ENCODE measurements at regions not wholly inside any gene's neighbourhood (a gene's known extent, or its start where the extent isn't known, plus 50 kb on each side); places are given as distances from the start of the nearest gene placed in this dataset.

- Histone ChIP-seq H3K36me3 (ENCODE audit: insufficient read depth, low read length, poor library complexity, severe bottlenecking) (no peaks in the 10 kb centered on the region), H3K4me1 (ENCODE audit: insufficient read depth, low read length, poor library complexity, severe bottlenecking) (no peaks in the 10 kb centered on the region), H3K27me3 (replicated peaks; ENCODE audit: insufficient read depth, low read depth, low read length, poor library complexity) (no peaks in the 10 kb centered on the region), H3K27ac (ENCODE audit: low read depth, low read length, poor library complexity, severe bottlenecking) (no peak overlapping the region), H3K9me3 (ENCODE audit: low read depth, low read length, poor library complexity, severe bottlenecking) (peaks cover 19% of the 10 kb centered on the region), H3K4me3 (ENCODE audit: low read depth, low read length, poor library complexity, severe bottlenecking) (no peak overlapping the region)
- intact Hi-C loops (cut with micrococcal nuclease; ENCODE audit: unreplicated experiment), result no loop called here
- POLR2A ChIA-PET (ENCODE audit: low non-redundant PET), result no interaction called here
- DNase-seq (ENCODE audit: low spot score), result no peak
- no TSS peak for BruUV-seq (replicated peaks)
- no peak for TF ChIP-seq CTCF (conservative IDR thresholded peaks at IDR 0.05; ENCODE audit: low read depth, low read length)
- TF ChIP-seq EZH2 (IDR thresholded peaks at IDR 0.05; ENCODE audit: borderline replicate concordance, low read depth, low read length, poor library complexity, severe bottlenecking), result no peak
- CTCF ChIA-PET, result no interaction called here
These were observed 552.5 kb upstream of the SALL3 start for GRCh38 chr18:78427081-78427480.

GRCh38 chr18:78429127-78430108, 550.2 kb upstream of the SALL3 start:
- ChIA-PET POLR2A (ENCODE audit: low non-redundant PET) (no interaction called here), CTCF (no interaction called here)
- Histone ChIP-seq H3K4me3 (ENCODE audit: low read depth, low read length, poor library complexity, severe bottlenecking) (no peak overlapping the region), H3K27me3 (replicated peaks; ENCODE audit: insufficient read depth, low read depth, low read length, poor library complexity) (no peaks in the 10 kb centered on the region), H3K27ac (ENCODE audit: low read depth, low read length, poor library complexity, severe bottlenecking) (no peak overlapping the region), H3K4me1 (ENCODE audit: insufficient read depth, low read length, poor library complexity, severe bottlenecking) (no peaks in the 10 kb centered on the region), H3K36me3 (ENCODE audit: insufficient read depth, low read length, poor library complexity, severe bottlenecking) (no peaks in the 10 kb centered on the region), H3K9me3 (ENCODE audit: low read depth, low read length, poor library complexity, severe bottlenecking) (peaks cover 28% of the 10 kb centered on the region)
- TF ChIP-seq EZH2 (IDR thresholded peaks at IDR 0.05; ENCODE audit: borderline replicate concordance, low read depth, low read length, poor library complexity, severe bottlenecking), result no peak
- no peak for TF ChIP-seq CTCF (conservative IDR thresholded peaks at IDR 0.05; ENCODE audit: low read depth, low read length)
- no TSS peak for BruUV-seq (replicated peaks)
- intact Hi-C loops (cut with micrococcal nuclease; ENCODE audit: unreplicated experiment), result no loop called here
- DNase-seq (ENCODE audit: low spot score), result no peak

- intact Hi-C loops (cut with micrococcal nuclease; ENCODE audit: unreplicated experiment), result no loop called here
- Histone ChIP-seq H3K9me3 (ENCODE audit: low read depth, low read length, poor library complexity, severe bottlenecking) (peaks cover 30% of the 10 kb centered on the region), H3K4me1 (ENCODE audit: insufficient read depth, low read length, poor library complexity, severe bottlenecking) (no peaks in the 10 kb centered on the region), H3K27me3 (replicated peaks; ENCODE audit: insufficient read depth, low read depth, low read length, poor library complexity) (no peaks in the 10 kb centered on the region), H3K4me3 (ENCODE audit: low read depth, low read length, poor library complexity, severe bottlenecking) (no peak overlapping the region), H3K27ac (ENCODE audit: low read depth, low read length, poor library complexity, severe bottlenecking) (no peak overlapping the region), H3K36me3 (ENCODE audit: insufficient read depth, low read length, poor library complexity, severe bottlenecking) (no peaks in the 10 kb centered on the region)
- ChIA-PET POLR2A (ENCODE audit: low non-redundant PET) (no interaction called here), CTCF (no interaction called here)
- no peak for DNase-seq (ENCODE audit: low spot score)
- TF ChIP-seq EZH2 (IDR thresholded peaks at IDR 0.05; ENCODE audit: borderline replicate concordance, low read depth, low read length, poor library complexity, severe bottlenecking), result no peak
- no TSS peak for BruUV-seq (replicated peaks)
These were observed 549.4 kb upstream of the SALL3 start for GRCh38 chr18:78430131-78430758.
